Activated B cell treated with CpG ODN at 0.5 μM for 24 hours (primary cell): ENCODE measurements at regions not wholly inside any gene's neighbourhood (a gene's known extent, or its start where the extent isn't known, plus 50 kb on each side); places are given as distances from the start of the nearest gene placed in this dataset.

Experiments used
- ATAC-seq: fragments of 200-7000 bp; cut with Tn5 transposase; one replicate; pipeline ENCODE4 v1.10.0; 2021; ENCODE audit warnings: low read depth, mild to moderate bottlenecking, moderate library complexity
- CTCF ChIA-PET: fragments of 350-600 bp; sonication (Branson Sonifier 250); formaldehyde crosslinking; loops from one replicate; lab custom pipeline; 2021; ENCODE audit warnings: antibody characterized with exemption; lab: Charles Lee
- POLR2A ChIA-PET: fragments of 350-600 bp; sonication (Branson Sonifier 250); formaldehyde crosslinking; loops from one replicate; lab custom pipeline; 2021; ENCODE audit warnings: antibody characterized with exemption; lab: Charles Lee
- DNase-seq: peaks from one replicate; pipeline ENCODE4 v3.0.0; 2022
- H3K27ac Mint-ChIP-seq: one replicate; pipeline ENCODE4 v1.8.0; 2020; ENCODE audit warnings: mixed read lengths
- H3K27me3 Mint-ChIP-seq: one replicate; pipeline ENCODE4 v1.8.0; 2021; ENCODE audit warnings: mixed read lengths
- H3K36me3 Mint-ChIP-seq: one replicate; pipeline ENCODE4 v1.8.0; 2021; ENCODE audit warnings: low read depth, mixed read lengths
- H3K4me1 Mint-ChIP-seq: one replicate; pipeline ENCODE4 v1.8.0; 2021; ENCODE audit warnings: mixed read lengths
- H3K4me3 Mint-ChIP-seq: one replicate; pipeline ENCODE4 v1.8.0; 2020; ENCODE audit warnings: mild to moderate bottlenecking, mixed read lengths
- H3K9me3 Mint-ChIP-seq: one replicate; pipeline ENCODE4 v1.8.0; 2020; ENCODE audit warnings: mixed read lengths
- intact Hi-C: fragments of 100-400 bp; cut with micrococcal nuclease; formaldehyde crosslinking; loops from one replicate; pipeline ENCODE4 v1.15.1; 2024
- TF ChIP-seq, protein P1 (sequence below): fragments of 200-600 bp; IDR thresholded peaks from one replicate; pipeline ENCODE4 v1.8.0; 2022; ENCODE audit warnings: antibody characterized with exemption, mild to moderate bottlenecking

DNA sequence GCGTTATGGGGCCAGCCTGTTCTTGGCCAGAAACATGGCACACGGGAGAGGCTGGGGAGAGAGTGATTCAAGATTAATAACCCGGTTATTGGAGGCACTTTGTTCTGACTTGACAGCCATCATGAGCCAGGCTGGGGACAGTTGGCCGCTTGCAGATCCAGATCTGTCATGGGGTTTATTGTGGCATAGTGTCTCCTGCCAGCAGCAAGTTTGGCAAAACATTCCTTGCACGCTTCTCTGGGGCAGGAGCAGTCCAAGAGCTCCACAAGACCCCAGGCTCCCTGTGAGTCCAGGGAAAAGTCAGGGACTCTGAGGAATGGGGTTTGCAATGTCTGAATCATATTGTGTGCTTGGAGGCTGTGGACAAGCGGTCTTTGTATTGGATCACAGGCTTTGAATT, 270.4 kb downstream of the MIAT start:
- ChIA-PET CTCF (no interaction called here), POLR2A (no interaction called here)
- Mint-ChIP-seq H3K27me3 (peaks cover 6% of the 10 kb centered on the region), H3K36me3 (no peaks in the 10 kb centered on the region), H3K4me3 (no peak overlapping the region), H3K4me1 (no peaks in the 10 kb centered on the region), H3K9me3 (no peaks in the 10 kb centered on the region), H3K27ac (no peak overlapping the region)
- no peak for DNase-seq
- intact Hi-C loops, result no loop called here
- TF ChIP-seq, protein P1, sequence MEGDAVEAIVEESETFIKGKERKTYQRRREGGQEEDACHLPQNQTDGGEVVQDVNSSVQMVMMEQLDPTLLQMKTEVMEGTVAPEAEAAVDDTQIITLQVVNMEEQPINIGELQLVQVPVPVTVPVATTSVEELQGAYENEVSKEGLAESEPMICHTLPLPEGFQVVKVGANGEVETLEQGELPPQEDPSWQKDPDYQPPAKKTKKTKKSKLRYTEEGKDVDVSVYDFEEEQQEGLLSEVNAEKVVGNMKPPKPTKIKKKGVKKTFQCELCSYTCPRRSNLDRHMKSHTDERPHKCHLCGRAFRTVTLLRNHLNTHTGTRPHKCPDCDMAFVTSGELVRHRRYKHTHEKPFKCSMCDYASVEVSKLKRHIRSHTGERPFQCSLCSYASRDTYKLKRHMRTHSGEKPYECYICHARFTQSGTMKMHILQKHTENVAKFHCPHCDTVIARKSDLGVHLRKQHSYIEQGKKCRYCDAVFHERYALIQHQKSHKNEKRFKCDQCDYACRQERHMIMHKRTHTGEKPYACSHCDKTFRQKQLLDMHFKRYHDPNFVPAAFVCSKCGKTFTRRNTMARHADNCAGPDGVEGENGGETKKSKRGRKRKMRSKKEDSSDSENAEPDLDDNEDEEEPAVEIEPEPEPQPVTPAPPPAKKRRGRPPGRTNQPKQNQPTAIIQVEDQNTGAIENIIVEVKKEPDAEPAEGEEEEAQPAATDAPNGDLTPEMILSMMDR, result no peak
- no peak for ATAC-seq

DNA sequence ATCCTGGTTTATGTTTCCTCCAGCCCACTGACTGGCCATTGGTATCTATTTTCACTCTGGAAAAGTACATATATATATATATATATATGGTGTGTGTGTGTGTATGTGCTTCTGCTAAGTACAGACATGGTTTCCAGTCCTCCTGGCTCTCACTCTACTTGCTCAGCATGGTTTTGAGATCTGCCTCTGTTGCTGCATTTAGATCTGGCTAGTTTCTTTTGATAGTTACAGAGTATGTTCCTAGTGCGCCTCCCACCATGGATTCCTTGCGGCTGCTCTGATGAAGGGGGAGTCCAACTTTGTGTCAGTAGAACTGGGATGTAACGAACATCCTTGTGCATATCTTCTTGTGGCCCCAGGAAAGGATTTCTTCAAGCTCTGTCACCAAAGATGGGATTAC, 274.1 kb downstream of the MIAT start:
- H3K36me3 Mint-ChIP-seq, result no peaks in the 10 kb centered on the region
- H3K9me3 Mint-ChIP-seq, result no peaks in the 10 kb centered on the region
- no peak overlapping the region for H3K27ac Mint-ChIP-seq
- TF ChIP-seq, protein P1, result no peak
- DNase-seq (no peak), ATAC-seq (no peak)
- no peak overlapping the region for H3K4me3 Mint-ChIP-seq
- ChIA-PET CTCF (no interaction called here), POLR2A (no interaction called here)
- no peaks in the 10 kb centered on the region for H3K4me1 Mint-ChIP-seq
- intact Hi-C loops, result no loop called here
- peaks cover 5% of the 10 kb centered on the region for H3K27me3 Mint-ChIP-seq

DNA sequence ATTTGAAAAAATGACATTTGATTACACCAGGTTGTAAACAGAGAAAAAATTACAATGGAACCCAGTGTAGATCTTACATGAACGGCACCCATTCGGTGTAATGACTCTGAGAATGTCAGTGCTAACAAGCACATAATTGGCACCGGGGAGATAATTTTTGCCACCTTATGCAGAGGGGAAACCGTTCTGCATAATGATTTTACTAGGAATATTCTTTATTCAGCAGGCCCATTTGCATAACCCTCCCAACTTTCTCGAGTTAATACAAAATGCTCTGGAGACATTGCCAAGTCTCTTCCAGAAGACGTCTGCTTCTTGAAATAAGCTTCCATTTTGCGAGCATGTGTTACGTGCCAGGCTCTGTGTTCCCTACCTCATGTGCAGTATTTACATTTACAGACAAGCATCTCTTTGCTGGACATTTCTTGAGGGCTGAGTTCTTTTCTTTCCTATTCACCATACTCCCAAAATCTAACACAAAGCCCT, 275.8 kb downstream of the MIAT start:
- no peak for DNase-seq
- POLR2A ChIA-PET, result no interaction called here
- ATAC-seq, result no peak
- peaks cover 7% of the 10 kb centered on the region for H3K27me3 Mint-ChIP-seq
- intact Hi-C loops, result no loop called here
- H3K9me3 Mint-ChIP-seq, result peaks cover 5% of the 10 kb centered on the region
- no peak overlapping the region for H3K27ac Mint-ChIP-seq
- CTCF ChIA-PET, result no interaction called here
- H3K4me1 Mint-ChIP-seq, result no peaks in the 10 kb centered on the region
- TF ChIP-seq, protein P1, result no peak
- H3K36me3 Mint-ChIP-seq, result no peaks in the 10 kb centered on the region
- H3K4me3 Mint-ChIP-seq, result no peak overlapping the region

DNA sequence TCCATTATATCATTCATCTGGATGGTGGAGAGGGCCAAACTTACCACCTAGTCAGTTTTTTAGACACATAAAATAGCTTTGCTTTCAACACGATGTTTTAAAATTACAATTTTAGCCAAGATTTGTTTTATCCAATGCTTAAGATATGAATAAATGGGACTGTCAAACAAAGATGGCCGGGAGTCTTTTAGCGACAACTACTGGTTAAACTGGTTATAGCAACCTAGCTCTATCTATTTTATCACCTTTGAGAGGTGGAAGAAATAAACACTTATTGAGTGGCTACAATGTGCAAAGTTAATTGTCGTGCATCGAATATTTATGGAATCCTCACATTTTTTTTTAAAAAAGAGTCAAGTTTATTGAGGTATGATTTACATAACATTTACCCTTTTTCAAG, 279.8 kb downstream of the MIAT start:
- Mint-ChIP-seq H3K4me3 (no peak overlapping the region), H3K27me3 (peaks cover 6% of the 10 kb centered on the region), H3K9me3 (peaks cover 5% of the 10 kb centered on the region), H3K36me3 (no peaks in the 10 kb centered on the region), H3K4me1 (no peaks in the 10 kb centered on the region), H3K27ac (no peak overlapping the region)
- TF ChIP-seq, protein P1, result no peak
- intact Hi-C loops, result no loop called here
- DNase-seq, result no peak
- ChIA-PET POLR2A (no interaction called here), CTCF (no interaction called here)
- no peak for ATAC-seq

DNA sequence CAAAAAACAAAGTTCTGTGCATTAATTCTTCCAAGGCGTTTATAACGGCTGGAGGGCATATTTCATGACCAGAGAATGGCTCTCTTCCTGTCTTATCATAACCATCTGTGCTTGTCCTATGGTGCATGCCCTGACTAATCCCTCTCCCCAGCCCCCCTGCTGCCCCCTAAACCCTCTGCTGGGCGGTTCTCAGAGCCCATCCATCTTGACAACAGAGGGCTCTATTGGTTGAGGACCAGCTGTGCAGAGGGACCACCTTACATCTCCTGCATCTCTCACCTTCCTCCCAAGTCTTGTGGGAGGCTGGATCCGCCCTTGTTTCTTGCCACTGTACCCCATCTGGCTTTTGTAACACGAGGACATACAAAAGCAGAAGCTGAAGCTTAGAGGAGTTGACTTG, 282.1 kb downstream of the MIAT start:
- TF ChIP-seq, protein P1, result no peak
- H3K4me1 Mint-ChIP-seq, result no peaks in the 10 kb centered on the region
- H3K4me3 Mint-ChIP-seq, result no peak overlapping the region
- ATAC-seq (no peak), DNase-seq (no peak)
- peaks cover 5% of the 10 kb centered on the region for H3K9me3 Mint-ChIP-seq
- intact Hi-C loops, result no loop called here
- ChIA-PET CTCF (no interaction called here), POLR2A (no interaction called here)
- H3K27ac Mint-ChIP-seq, result no peak overlapping the region
- H3K27me3 Mint-ChIP-seq, result peaks cover 6% of the 10 kb centered on the region
- no peaks in the 10 kb centered on the region for H3K36me3 Mint-ChIP-seq
